Calu3 (cell line): ENCODE measurements at regions not wholly inside any gene's neighbourhood (a gene's known extent, or its start where the extent isn't known, plus 50 kb on each side); places are given as distances from the start of the nearest gene placed in this dataset.
"Not testable (repeated sequence)": the region's sequence is repeated elsewhere in the genome, so short reads cannot be mapped to it uniquely, and the experiment has no call there.

Experiments
- BruUV-seq: library from RNA; stranded (reverse); fragments of 400-500 nt; replicated peaks from 2 replicates; lab custom pipeline; 2021; lab: Mats Ljungman, UMichigan
- CTCF ChIA-PET: fragments of 300-600 bp; sonication (Branson Sonifier 250); formaldehyde crosslinking; loops from one replicate; lab custom pipeline; 2022; ENCODE audit warnings: antibody characterized with exemption; lab: Charles Lee
- DNase-seq: peaks from one replicate; pipeline ENCODE4 v3.0.0; 2022
- H3K27ac Mint-ChIP-seq: one replicate; pipeline ENCODE4 v1.8.0; 2022; ENCODE audit warnings: mixed read lengths; ENCODE audit not compliant: unreplicated experiment
- H3K27me3 Mint-ChIP-seq: one replicate; pipeline ENCODE4 v1.8.0; 2022; ENCODE audit warnings: mixed read lengths; ENCODE audit not compliant: unreplicated experiment
- H3K36me3 Mint-ChIP-seq: one replicate; pipeline ENCODE4 v1.8.0; 2022; ENCODE audit warnings: mild to moderate bottlenecking, moderate library complexity, mixed read lengths; ENCODE audit not compliant: insufficient read depth, unreplicated experiment
- H3K4me1 Mint-ChIP-seq: one replicate; pipeline ENCODE4 v1.8.0; 2022; ENCODE audit warnings: mild to moderate bottlenecking, low read depth, mixed read lengths; ENCODE audit not compliant: unreplicated experiment
- H3K4me3 Mint-ChIP-seq: one replicate; pipeline ENCODE4 v1.8.0; 2022; ENCODE audit warnings: mild to moderate bottlenecking, low read depth, moderate library complexity, mixed read lengths; ENCODE audit not compliant: unreplicated experiment
- H3K9me3 Mint-ChIP-seq: one replicate; pipeline ENCODE4 v1.8.0; 2022; ENCODE audit warnings: low read depth, mixed read lengths; ENCODE audit not compliant: unreplicated experiment
- intact Hi-C: fragments of 100-400 bp; cut with micrococcal nuclease; formaldehyde crosslinking; loops from one replicate; pipeline ENCODE4 v1.10.0; 2022; ENCODE audit not compliant: unreplicated experiment
- TF ChIP-seq, protein P1 (sequence below): fragments of 200-600 bp; IDR thresholded peaks from one replicate; pipeline ENCODE4 v1.8.0; 2022; ENCODE audit warnings: antibody characterized with exemption; ENCODE audit not compliant: unreplicated experiment

DNA sequence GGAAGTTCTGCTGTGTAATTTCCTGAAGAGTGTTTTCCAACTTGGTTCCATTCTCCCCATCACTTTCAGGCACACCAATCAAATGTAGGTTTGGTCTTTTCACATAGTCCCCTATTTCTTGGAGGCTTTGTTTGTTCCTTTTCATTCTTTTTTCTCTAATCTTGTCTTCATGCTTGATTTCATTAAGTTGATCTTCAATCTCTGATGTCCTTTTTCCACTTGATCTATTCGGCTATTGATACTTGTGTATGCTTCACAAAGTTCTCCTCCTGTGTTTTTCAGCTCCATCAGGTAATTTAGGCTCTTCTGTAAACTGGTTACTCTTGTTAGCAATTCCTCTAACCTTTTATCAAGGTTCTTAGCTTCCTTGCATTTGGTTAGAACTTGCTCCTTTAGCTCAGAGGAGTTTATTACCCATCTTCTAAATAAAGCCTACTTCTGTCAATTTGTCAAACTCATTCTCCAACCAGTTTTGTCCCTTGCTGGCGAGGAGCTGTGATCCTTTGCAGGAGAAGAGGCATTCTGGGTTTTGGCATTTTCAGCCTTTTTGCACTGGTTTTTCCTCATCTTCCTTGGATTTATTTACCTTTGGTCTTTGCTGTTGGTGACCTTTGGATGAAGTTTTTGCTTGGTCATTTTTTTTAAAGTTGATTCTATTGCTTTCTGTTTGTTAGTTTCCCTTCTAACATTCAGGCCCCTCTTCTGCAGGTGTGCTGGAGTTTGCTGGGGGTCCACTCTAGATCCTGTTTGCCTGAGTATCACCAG lies 261.5 kb downstream of the FOXG1 start:
- H3K27me3 Mint-ChIP-seq, BruUV-seq, DNase-seq, H3K27ac Mint-ChIP-seq, CTCF ChIA-PET, H3K4me3 Mint-ChIP-seq, H3K36me3 Mint-ChIP-seq, intact Hi-C loops: not testable (repeated sequence)
- Mint-ChIP-seq H3K4me1 (peaks cover 16% of the 10 kb centered on the region), H3K9me3 (peaks cover 13% of the 10 kb centered on the region)

DNA sequence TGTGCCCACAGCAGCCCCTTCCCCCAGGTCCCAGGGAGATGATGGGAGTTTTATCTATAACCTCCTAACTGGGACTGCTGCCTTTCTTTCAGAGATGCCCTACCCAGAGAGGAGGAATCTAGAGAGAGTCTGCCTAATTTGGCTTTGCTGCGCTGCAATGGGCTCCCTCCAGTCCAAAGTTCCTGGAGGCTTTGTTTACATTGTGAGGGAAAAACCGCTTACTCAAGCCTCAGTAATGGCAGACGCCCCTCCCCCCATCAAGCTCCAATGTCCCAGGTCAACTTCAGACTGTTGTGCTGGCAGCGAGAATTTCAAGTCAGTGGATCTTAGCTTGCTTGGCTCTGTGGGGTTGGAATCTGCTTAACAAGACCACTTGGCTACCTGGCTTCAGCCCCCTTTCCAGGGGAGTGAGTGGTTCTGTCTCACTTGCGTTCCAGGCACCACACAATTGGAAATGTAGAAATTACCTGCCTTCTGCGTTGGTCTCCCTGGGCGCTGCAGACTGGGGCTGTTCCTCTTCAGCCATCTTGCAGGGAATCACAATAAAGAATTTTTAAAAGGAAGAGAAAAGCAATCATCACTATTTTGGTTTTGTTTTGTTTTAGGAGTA lies 262.5 kb downstream of the FOXG1 start:
- H3K27ac Mint-ChIP-seq, result peak overlapping the region; percentile 56
- peak; percentile 50 for DNase-seq
- BruUV-seq, result no TSS peak

DNA sequence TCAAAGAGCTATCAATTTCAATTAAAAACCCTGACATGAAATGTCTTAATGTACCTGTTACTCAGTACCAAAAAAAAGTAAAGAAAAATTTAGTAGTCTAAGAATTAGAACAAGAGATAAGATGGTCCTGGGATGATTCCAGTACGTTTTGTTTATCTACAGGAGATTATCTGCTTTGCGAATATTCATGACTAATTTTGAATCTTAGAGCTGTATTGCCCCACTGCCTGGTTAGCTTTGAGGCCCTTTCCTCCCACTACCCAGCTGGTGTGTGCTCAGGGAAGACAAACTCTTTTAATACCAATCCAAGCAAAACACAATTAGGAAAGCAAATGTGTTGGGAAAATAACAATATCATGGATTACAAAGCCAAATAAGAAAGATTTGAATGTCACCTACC lies 263.5 kb downstream of the FOXG1 start:
- Mint-ChIP-seq H3K27me3 (no peaks in the 10 kb centered on the region), H3K4me1 (peaks cover 16% of the 10 kb centered on the region), H3K36me3 (no peaks in the 10 kb centered on the region), H3K4me3 (no peak overlapping the region), H3K27ac (peak overlapping the region; percentile 85), H3K9me3 (peaks cover 13% of the 10 kb centered on the region)
- CTCF ChIA-PET, result no interaction called here
- intact Hi-C loops, result loop anchor here (10.0 kb wide), 1 partner anchor 55 kb away; no protein-coding TSS in a partner anchor
- DNase-seq, result no peak
- TF ChIP-seq, protein P1, sequence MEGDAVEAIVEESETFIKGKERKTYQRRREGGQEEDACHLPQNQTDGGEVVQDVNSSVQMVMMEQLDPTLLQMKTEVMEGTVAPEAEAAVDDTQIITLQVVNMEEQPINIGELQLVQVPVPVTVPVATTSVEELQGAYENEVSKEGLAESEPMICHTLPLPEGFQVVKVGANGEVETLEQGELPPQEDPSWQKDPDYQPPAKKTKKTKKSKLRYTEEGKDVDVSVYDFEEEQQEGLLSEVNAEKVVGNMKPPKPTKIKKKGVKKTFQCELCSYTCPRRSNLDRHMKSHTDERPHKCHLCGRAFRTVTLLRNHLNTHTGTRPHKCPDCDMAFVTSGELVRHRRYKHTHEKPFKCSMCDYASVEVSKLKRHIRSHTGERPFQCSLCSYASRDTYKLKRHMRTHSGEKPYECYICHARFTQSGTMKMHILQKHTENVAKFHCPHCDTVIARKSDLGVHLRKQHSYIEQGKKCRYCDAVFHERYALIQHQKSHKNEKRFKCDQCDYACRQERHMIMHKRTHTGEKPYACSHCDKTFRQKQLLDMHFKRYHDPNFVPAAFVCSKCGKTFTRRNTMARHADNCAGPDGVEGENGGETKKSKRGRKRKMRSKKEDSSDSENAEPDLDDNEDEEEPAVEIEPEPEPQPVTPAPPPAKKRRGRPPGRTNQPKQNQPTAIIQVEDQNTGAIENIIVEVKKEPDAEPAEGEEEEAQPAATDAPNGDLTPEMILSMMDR, result no peak
- no TSS peak for BruUV-seq

More for the DNA sequence above, 262.5 kb downstream of the FOXG1 start:
- H3K36me3 Mint-ChIP-seq, result no peaks in the 10 kb centered on the region
- peaks cover 16% of the 10 kb centered on the region for H3K4me1 Mint-ChIP-seq
- TF ChIP-seq, protein P1, result no peak
- no peaks in the 10 kb centered on the region for H3K27me3 Mint-ChIP-seq
- H3K4me3 Mint-ChIP-seq, result peak overlapping the region; percentile 19
- intact Hi-C loops, result no loop called here
- CTCF ChIA-PET, result no interaction called here
- peaks cover 13% of the 10 kb centered on the region for H3K9me3 Mint-ChIP-seq

DNA sequence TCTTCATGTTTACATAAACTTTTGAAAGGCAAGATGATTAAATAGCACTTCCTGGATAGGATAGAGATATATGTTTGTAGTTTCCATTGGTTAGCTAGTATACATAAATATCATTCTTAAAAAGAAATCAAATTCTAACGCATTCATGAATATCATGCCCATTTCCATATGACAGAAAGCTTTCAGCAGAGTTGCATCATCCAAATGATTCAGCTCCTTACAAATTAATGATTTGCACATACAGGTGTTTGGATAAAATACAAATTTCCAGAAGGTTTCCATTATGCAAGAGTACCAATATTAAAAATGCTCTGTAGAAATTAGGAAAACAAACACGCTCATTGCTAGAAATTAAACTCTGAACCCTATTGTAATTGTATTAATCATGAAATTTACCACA lies 264.4 kb downstream of the FOXG1 start:
- H3K4me3 Mint-ChIP-seq, result no peak overlapping the region
- H3K36me3 Mint-ChIP-seq, result no peaks in the 10 kb centered on the region
- DNase-seq, result no peak
- no peaks in the 10 kb centered on the region for H3K27me3 Mint-ChIP-seq
- H3K4me1 Mint-ChIP-seq, result peaks cover 16% of the 10 kb centered on the region
- H3K27ac Mint-ChIP-seq, result peak overlapping the region; percentile 85
- H3K9me3 Mint-ChIP-seq, result peaks cover 13% of the 10 kb centered on the region
- TF ChIP-seq, protein P1, result no peak
- no TSS peak for BruUV-seq
- CTCF ChIA-PET, result no interaction called here
- intact Hi-C loops, result loop anchor here (10.0 kb wide), 1 partner anchor 54 kb away; no protein-coding TSS in a partner anchor
